Hepatocyte (in vitro differentiated cells): ENCODE measurements at regions not wholly inside any gene's neighbourhood (a gene's known extent, or its start where the extent isn't known, plus 50 kb on each side); places are given as distances from the start of the nearest gene placed in this dataset.

Experiments
- EZH2 ChIP-seq: fragments of 200-600 bp; sonication (generic); IDR thresholded peaks from 2 replicates; pipeline ENCODE4 v1.6.1; 2016; ENCODE audit warnings: antibody characterized with exemption, mild to moderate bottlenecking, borderline replicate concordance
- EZH2phosphoT487 ChIP-seq: fragments of 200-600 bp; sonication (generic); IDR thresholded peaks from one replicate; pipeline ENCODE4 v1.6.1; 2018; ENCODE audit warnings: antibody characterized with exemption, mild to moderate bottlenecking, low read depth, moderate library complexity; ENCODE audit not compliant: unreplicated experiment, severe bottlenecking
- TF ChIP-seq, protein P1 (sequence below): fragments of 200-600 bp; sonication (generic); IDR thresholded peaks from 2 replicates; pipeline ENCODE4 v1.5.1; 2016; ENCODE audit warnings: antibody characterized with exemption, mild to moderate bottlenecking; ENCODE audit not compliant: poor library complexity

DNA sequence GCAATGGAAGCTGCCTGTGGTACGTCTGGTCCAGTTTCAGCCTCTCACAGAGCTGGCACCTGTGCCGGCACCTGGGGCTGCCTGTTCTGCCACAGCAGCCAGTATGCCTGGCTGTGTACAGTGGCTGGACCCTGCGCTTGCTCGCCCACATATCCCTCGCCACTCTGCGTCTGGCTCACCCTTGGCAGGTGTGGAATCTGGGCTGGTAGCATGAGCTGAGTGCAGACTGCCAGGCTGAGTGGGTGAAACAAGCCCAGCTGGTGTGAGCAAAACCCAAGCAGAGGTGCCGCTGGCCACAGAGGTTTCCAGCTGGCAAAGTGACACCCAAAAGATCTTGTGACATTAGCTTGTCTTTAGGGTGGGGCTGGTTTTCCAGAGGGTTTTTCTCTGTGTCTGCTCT is 80.7 kb downstream of the ING1 start:
- TF ChIP-seq, protein P1, sequence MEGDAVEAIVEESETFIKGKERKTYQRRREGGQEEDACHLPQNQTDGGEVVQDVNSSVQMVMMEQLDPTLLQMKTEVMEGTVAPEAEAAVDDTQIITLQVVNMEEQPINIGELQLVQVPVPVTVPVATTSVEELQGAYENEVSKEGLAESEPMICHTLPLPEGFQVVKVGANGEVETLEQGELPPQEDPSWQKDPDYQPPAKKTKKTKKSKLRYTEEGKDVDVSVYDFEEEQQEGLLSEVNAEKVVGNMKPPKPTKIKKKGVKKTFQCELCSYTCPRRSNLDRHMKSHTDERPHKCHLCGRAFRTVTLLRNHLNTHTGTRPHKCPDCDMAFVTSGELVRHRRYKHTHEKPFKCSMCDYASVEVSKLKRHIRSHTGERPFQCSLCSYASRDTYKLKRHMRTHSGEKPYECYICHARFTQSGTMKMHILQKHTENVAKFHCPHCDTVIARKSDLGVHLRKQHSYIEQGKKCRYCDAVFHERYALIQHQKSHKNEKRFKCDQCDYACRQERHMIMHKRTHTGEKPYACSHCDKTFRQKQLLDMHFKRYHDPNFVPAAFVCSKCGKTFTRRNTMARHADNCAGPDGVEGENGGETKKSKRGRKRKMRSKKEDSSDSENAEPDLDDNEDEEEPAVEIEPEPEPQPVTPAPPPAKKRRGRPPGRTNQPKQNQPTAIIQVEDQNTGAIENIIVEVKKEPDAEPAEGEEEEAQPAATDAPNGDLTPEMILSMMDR = no peak
- TF ChIP-seq EZH2 (no peak), EZH2phosphoT487 (no peak)
